ENCODE measurements at regions not wholly inside any gene's neighbourhood (a gene's known extent, or its start where the extent isn't known, plus 50 kb on each side); places are given as distances from the start of the nearest gene placed in this dataset.
"Not testable (repeated sequence)": the region's sequence is repeated elsewhere in the genome, so short reads cannot be mapped to it uniquely, and the experiment has no call there.

GRCh38 chrX:113996781-113997180 lies 587.1 kb upstream of the HTR2C start:
- DNase-seq: no peak

GRCh38 chrX:113991720-113992119 lies 592.2 kb upstream of the HTR2C start:
- DNase-seq: not testable (repeated sequence)

- DNase-seq: not testable (repeated sequence)
Measured at GRCh38 chrX:113990669-113991068, 593.2 kb upstream of the HTR2C start.

- DNase-seq: not testable (repeated sequence)
Measured at GRCh38 chrX:113988315-113988935, 595.5 kb upstream of the HTR2C start.

GRCh38 chrX:113986427-113986826 lies 597.5 kb upstream of the HTR2C start:
- no peak for DNase-seq

- DNase-seq: no peak
Measured at GRCh38 chrX:113982766-113983165, 601.1 kb upstream of the HTR2C start.

- DNase-seq: no peak
Measured at GRCh38 chrX:113980953-113981352, 602.9 kb upstream of the HTR2C start.

- no peak for DNase-seq
Measured at GRCh38 chrX:113977887-113978286, 606.0 kb upstream of the HTR2C start.

GRCh38 chrX:113975441-113975840 lies 608.4 kb upstream of the HTR2C start:
- no peak for DNase-seq

- no peak for DNase-seq
Measured at GRCh38 chrX:113974881-113975280, 609.0 kb upstream of the HTR2C start.

GRCh38 chrX:113973706-113974105 lies 610.2 kb upstream of the HTR2C start:
- no peak for DNase-seq

- DNase-seq: no peak
Measured at GRCh38 chrX:113966791-113967190, 617.1 kb upstream of the HTR2C start.

GRCh38 chrX:113962343-113962742 lies 621.5 kb upstream of the HTR2C start:
- DNase-seq: no peak

GRCh38 chrX:113959912-113960626 lies 623.8 kb upstream of the HTR2C start:
- DNase-seq: no peak

- no peak for DNase-seq
Measured at GRCh38 chrX:113956936-113957335, 627.0 kb upstream of the HTR2C start.

- DNase-seq: no peak
Measured at GRCh38 chrX:113954297-113954696, 629.6 kb upstream of the HTR2C start.

- no peak for DNase-seq
Measured at GRCh38 chrX:113950081-113950678, 633.7 kb upstream of the HTR2C start.

- DNase-seq: no peak
Measured at GRCh38 chrX:113947548-113947947, 636.3 kb upstream of the HTR2C start.

- DNase-seq: no peak
Measured at GRCh38 chrX:113935518-113935917, 648.4 kb upstream of the HTR2C start.

- no peak for DNase-seq
Measured at GRCh38 chrX:113933931-113934330, 650.0 kb upstream of the HTR2C start.

- DNase-seq: no peak
Measured at GRCh38 chrX:113929004-113929403, 654.9 kb upstream of the HTR2C start.

GRCh38 chrX:113920661-113921060 lies 663.2 kb upstream of the HTR2C start:
- DNase-seq: no peak

GRCh38 chrX:113919387-113919786 lies 664.5 kb upstream of the HTR2C start:
- DNase-seq: no peak

- DNase-seq: no peak
Measured at GRCh38 chrX:113906168-113906567, 677.7 kb upstream of the HTR2C start.
